NB4 (cell line): ENCODE measurements at regions not wholly inside any gene's neighbourhood (a gene's known extent, or its start where the extent isn't known, plus 50 kb on each side); places are given as distances from the start of the nearest gene placed in this dataset.

ENCODE experiments used
- CTCF ChIP-seq: IDR thresholded peaks from one replicate; pipeline ENCODE4 v1.5.1; 2012; ENCODE audit warnings: low read depth, low read length
- POLR2A ChIP-seq: IDR thresholded peaks from 2 replicates; pipeline ENCODE4 v1.6.1; 2011; ENCODE audit warnings: mild to moderate bottlenecking; ENCODE audit not compliant: insufficient read length; ENCODE audit errors: extremely low read depth
- TF ChIP-seq, protein P1 (sequence below): IDR thresholded peaks from 2 replicates; pipeline ENCODE4 v1.6.1; 2011; ENCODE audit warnings: low read depth, low read length

- TF ChIP-seq CTCF, result no peak
- TF ChIP-seq, protein P1, sequence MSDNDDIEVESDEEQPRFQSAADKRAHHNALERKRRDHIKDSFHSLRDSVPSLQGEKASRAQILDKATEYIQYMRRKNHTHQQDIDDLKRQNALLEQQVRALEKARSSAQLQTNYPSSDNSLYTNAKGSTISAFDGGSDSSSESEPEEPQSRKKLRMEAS, result no peak
- no peak for TF ChIP-seq POLR2A
These were observed 126.8 kb upstream of the OBI1 start for GRCh38 chr13:78785764-78786163.
